ENCODE measurements at regions not wholly inside any gene's neighbourhood (a gene's known extent, or its start where the extent isn't known, plus 50 kb on each side); places are given as distances from the start of the nearest gene placed in this dataset.
"Not testable (repeated sequence)": the region's sequence is repeated elsewhere in the genome, so short reads cannot be mapped to it uniquely, and the experiment has no call there.

GRCh38 chr11:33455867-33456463, 198.8 kb downstream of the HIPK3 start:
- no peak for DNase-seq

DNA sequence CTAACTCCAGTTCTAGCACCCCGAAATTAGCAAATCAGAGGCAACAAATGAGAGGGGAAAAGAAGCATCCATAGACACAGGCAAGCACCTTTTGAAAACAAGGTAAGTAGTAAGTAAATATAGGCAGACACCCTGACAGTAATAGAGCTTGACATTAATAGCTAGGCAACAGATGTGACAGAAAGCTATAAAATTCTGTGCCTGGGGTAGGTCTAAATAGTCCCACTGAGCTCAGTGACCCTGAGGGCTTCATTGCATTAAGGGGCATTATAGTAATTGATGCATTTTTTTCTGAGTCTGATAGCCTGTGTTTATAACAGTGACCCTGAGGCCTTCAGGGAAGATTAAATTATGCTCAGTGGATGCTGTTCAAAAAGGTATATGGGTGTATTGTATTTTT, 197.1 kb downstream of the HIPK3 start:
- DNase-seq = no peak

DNA sequence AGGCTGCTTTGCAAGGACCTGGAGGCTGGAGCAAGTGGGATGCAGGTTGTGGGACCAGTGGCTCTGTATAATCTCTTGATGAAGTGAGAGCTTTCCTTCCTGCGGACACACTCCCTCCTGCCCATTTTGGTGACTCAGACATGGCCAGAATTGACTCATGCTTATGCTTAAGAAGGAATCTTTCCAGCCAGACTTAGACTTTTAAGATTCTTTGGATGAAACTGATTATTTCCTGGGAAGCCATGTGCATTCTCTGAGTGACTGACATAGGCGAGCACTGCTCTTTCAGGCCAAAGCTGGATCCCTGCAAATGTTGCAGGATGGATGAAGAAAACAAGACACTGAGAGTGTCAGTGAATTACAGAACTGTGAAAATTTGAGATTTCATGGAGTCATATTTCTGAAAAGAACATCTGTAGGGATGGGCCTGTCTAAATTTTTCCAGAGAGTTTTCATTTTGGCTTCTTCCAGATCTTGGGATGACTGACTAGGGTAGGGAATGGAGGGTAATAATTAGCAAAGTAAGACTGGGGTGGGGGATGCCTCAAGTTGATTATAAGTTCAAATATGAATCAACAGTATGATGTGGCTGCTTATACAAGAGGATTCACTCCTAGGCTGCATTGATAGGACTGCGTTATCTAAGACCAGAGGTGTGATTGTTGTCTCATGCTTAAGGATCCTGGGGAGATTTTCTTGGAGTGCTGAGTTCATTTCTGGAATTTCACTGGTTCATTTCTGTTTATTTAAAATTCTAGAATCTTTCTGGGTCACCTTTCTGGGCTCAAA, 195.8 kb downstream of the HIPK3 start:
- no peak for DNase-seq

GRCh38 chr11:33451364-33451763, 194.2 kb downstream of the HIPK3 start:
- DNase-seq = no peak

DNA sequence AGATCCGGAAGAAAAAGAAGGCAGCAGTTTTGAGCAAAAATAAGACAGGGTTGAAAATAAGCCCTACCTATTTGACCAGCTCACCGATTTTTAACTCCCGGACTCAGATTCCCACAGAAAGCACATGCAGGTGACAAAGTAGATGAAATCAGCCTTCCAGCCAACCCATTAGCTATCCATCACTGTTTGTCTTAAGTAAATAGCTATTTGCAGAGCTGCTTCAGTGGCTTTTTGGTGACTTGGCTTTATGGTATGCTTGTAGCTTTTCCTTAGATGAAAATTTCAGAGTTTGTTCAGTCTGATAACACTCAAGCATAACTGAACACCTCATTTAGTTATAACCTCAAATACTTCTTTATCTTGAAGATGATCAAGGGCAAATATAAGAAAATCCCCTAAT, 192.6 kb downstream of the HIPK3 start:
- DNase-seq = no peak

GRCh38 chr11:33448461-33449130, 191.4 kb downstream of the HIPK3 start:
- no peak for DNase-seq

GRCh38 chr11:33445761-33446161, 188.6 kb downstream of the HIPK3 start:
- no peak for DNase-seq

GRCh38 chr11:33444835-33445594, 187.8 kb downstream of the HIPK3 start:
- DNase-seq = no peak

- no peak for DNase-seq
These were observed 186.5 kb downstream of the HIPK3 start for GRCh38 chr11:33443684-33444083.

GRCh38 chr11:33438301-33438700, 181.1 kb downstream of the HIPK3 start:
- DNase-seq = no peak

GRCh38 chr11:33437529-33437928, 180.3 kb downstream of the HIPK3 start:
- no peak for DNase-seq

- DNase-seq = no peak
These were observed 178.0 kb downstream of the HIPK3 start for GRCh38 chr11:33435216-33435615.

DNA sequence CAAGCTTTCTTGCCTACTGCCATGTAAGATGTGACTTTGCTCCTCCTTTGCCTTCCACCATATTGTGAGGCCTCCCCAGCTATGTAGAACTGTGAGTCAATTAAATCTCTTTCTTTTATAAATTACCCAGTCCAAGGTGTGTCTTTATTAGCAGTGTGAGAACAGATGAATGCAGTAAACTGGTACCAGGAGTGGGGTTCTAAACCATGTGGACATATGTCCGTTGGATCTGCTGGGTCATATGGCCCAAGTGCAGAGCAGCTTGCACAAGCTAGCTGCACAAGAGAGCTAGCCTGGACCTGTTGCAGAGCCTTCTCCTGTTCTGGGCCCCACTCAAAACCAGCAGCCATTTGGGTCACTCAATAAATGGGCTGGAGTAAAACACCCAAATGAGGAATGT, 177.1 kb downstream of the HIPK3 start:
- DNase-seq = no peak

DNA sequence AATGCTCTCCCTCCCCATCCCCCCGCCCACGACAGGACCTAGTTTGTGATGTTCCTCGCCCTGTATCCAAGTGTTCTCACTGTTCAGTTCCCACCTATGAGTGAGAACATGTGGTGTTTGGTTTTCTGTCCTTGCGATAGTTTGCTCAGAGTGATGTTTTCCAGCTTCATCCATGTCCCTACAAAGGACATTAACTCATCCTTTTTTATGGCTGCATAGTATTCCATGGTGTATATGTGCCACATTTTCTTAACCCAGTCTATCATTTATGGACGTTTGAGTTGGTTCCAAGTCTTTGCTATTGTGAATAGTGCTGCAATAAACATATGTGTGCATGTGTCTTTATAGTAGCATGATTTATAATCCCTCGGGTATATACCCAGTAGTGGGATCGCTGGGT, 171.3 kb downstream of the HIPK3 start:
- not testable (repeated sequence) for DNase-seq

- no peak for DNase-seq
These were observed 163.9 kb downstream of the HIPK3 start for GRCh38 chr11:33420959-33421566.

- no peak for DNase-seq
These were observed 162.7 kb downstream of the HIPK3 start for GRCh38 chr11:33419924-33420323.

GRCh38 chr11:33417121-33417520, 159.9 kb downstream of the HIPK3 start:
- no peak for DNase-seq

GRCh38 chr11:33413301-33413700, 156.1 kb downstream of the HIPK3 start:
- no peak for DNase-seq

DNA sequence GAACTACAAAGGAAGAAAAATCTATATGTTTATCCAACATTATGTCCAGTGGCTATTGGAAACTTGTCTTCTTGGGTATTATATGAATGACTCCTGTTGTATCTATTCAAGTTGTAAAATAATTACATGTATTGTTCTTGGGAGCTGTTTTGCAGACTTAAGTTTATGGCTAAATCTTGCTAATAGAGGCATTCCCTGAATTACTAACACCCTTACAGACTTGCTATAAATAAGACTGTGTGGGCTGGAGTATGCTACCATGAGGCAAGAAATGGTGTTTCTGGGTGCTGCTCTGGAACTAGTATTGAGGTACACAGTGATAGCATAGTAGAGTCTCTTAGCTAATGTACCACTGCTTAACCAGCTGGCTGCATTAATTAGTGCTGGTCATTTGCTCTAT, 155.1 kb downstream of the HIPK3 start:
- DNase-seq = no peak

DNA sequence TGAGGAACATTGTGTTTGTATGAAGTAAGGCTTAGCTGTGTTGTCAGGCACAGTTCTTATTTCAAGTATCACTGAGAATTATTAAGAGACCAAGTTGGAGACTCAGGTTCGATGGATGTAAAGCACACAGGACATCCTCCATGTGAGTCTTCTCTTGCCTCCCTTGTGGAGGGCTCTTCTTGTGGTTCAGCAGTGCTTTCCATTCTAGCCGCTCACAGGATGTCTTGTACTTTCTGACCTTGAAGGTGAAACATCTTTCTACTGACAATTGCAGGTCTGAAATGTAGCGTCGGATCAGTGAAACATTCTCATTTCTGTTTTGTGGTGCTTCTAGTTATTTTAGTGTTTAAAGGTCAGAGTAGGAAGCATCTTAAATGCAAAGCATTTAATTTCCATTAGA, 154.6 kb downstream of the HIPK3 start:
- no peak for DNase-seq

DNA sequence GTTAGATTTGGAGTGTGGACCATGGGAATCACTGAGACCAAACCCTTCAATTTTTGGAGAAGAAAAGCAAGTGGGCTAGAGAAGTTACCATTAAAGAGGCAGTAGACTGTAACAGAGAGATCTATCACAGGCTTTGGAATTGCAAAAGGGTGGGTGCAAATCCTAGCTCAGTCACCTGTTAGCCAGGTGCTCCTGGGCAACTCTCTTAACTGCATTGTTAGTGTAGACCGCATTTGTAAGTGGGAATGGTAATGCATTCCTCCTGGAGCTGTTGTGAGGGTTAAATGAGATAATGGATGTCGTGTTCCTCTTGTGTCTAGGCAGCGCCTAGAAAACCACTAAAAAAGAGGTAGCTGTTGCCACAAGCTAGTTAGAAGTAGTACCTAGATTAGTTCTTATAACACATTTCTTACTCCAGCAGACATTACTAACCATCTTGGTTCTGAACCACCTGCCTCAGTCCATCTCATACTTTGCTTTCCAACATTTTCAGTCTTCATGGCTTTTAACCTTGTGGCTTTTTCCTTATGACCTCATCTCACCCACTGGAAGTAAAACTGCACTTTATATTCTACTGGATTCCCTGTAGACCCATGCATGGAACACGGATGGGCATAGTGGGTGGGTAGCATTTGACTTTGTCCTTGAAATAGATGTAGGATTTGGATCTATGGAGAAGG, 153.0 kb downstream of the HIPK3 start:
- no peak for DNase-seq

Measured in SHP77 (cell line).